Coronary artery (tissue), 2 donors: ENCODE measurements at regions not wholly inside any gene's neighbourhood (a gene's known extent, or its start where the extent isn't known, plus 50 kb on each side); places are given as distances from the start of the nearest gene placed in this dataset.

Source experiments
- DNase-seq: peaks from one replicate; pipeline ENCODE4 v3.0.0-alpha.2; 2017; ENCODE audit warnings: low spot score
- H3K27ac ChIP-seq, 2 donors: fragments of 200-600 bp; sonication (generic); one replicate each; pipeline ENCODE4 v1.5.1; 2016 to 2019
- H3K4me3 ChIP-seq: fragments of 200-600 bp; sonication (generic); 2 replicates; pipeline ENCODE4 v1.5.1; 2016; ENCODE audit warnings: mild to moderate bottlenecking, moderate library complexity
- CTCF ChIP-seq: fragments of 200-600 bp; sonication (generic); IDR thresholded peaks from one replicate; pipeline ENCODE4 v1.5.1; 2019; ENCODE audit warnings: antibody characterized with exemption

- peak overlapping the region; percentile 66 to 84 for H3K27ac ChIP-seq
- TF ChIP-seq CTCF, result no peak
- DNase-seq, result no peak
- H3K4me3 ChIP-seq, result peak overlapping the region; percentile 49
Measured at GRCh38 chr13:26983543-26984320, 187.9 kb downstream of the USP12 start.

- Histone ChIP-seq H3K4me3 (no peak overlapping the region), H3K27ac (no peak overlapping the region)
- TF ChIP-seq CTCF, result no peak
- no peak for DNase-seq
Measured at GRCh38 chr13:26980099-26981031, 191.2 kb downstream of the USP12 start.

GRCh38 chr13:26979334-26979733 lies 192.3 kb downstream of the USP12 start:
- Histone ChIP-seq H3K27ac (no peak overlapping the region), H3K4me3 (no peak overlapping the region)
- no peak for TF ChIP-seq CTCF
- no peak for DNase-seq

- no peak for TF ChIP-seq CTCF
- H3K4me3 ChIP-seq, result no peak overlapping the region
- H3K27ac ChIP-seq, result no peak overlapping the region
- DNase-seq, result no peak
Measured at GRCh38 chr13:26978081-26978860, 193.3 kb downstream of the USP12 start.

- no peak overlapping the region for H3K4me3 ChIP-seq
- no peak for TF ChIP-seq CTCF
- no peak overlapping the region for H3K27ac ChIP-seq
- DNase-seq, result no peak
Measured at GRCh38 chr13:26977541-26977940, 194.1 kb downstream of the USP12 start.

GRCh38 chr13:26976313-26976712 lies 195.3 kb downstream of the USP12 start:
- Histone ChIP-seq H3K27ac (no peak overlapping the region), H3K4me3 (no peak overlapping the region)
- no peak for DNase-seq
- TF ChIP-seq CTCF, result no peak
